ENCODE measurements at regions not wholly inside any gene's neighbourhood (a gene's known extent, or its start where the extent isn't known, plus 50 kb on each side); places are given as distances from the start of the nearest gene placed in this dataset.

GRCh38 chr10:29857843-29858701 is 201.3 kb downstream of the JCAD start:
- H3K4me3 Mint-ChIP-seq: no peak overlapping the region
- H3K4me1 ChIP-seq (ENCODE audit: insufficient read depth, low read length): no peaks in the 10 kb centered on the region
- no peaks in the 10 kb centered on the region for H3K23me2 ChIP-seq (ENCODE audit: insufficient read length, low read depth, low read length, poor library complexity, severe bottlenecking)
- peaks cover 7% of the 10 kb centered on the region in 2 experiments for H3K4me1 Mint-ChIP-seq
- WGBS (ENCODE audit: extremely low coverage, insufficient read length, low lambda C conversion rate): no CpG with 5 or more reads among the region's 11 CpGs
- no peak overlapping the region for H3T11ph ChIP-seq (ENCODE audit: low read length)
- H4K8ac ChIP-seq (replicated peaks; ENCODE audit: insufficient read length, low read depth, low read length): no peak overlapping the region
- no peak overlapping the region for H3K27ac ChIP-seq (ENCODE audit: insufficient read length, low read depth, low read length)
- no peak overlapping the region for H2BK120ac ChIP-seq (ENCODE audit: low read depth, low read length, poor library complexity, severe bottlenecking)
- H3K14ac ChIP-seq (ENCODE audit: insufficient read depth, low read length): no peak overlapping the region
- H3K56ac ChIP-seq (ENCODE audit: insufficient read length, low read depth, low read length): no peak overlapping the region
- H3K9me3 ChIP-seq (ENCODE audit: control insufficient read depth, low read depth, low read length): no peaks in the 10 kb centered on the region
- H3K9ac ChIP-seq (ENCODE audit: extremely low read depth, insufficient read length, low read length): no peak overlapping the region
- H2BK15ac ChIP-seq (ENCODE audit: low read depth, low read length): no peak overlapping the region
- H3K9me3 Mint-ChIP-seq: no peaks in the 10 kb centered on the region
- H4K20me1 ChIP-seq (ENCODE audit: control insufficient read depth, insufficient read depth, insufficient read length): no peaks in the 10 kb centered on the region
- H4K5ac ChIP-seq (ENCODE audit: insufficient read length, low read depth, low read length): no peak overlapping the region
- no peak overlapping the region for H2BK12ac ChIP-seq (ENCODE audit: insufficient read length, low read depth, low read length)
- no peaks in the 10 kb centered on the region for H3K27me3 ChIP-seq (ENCODE audit: insufficient read depth, low read length)
- no peaks in the 10 kb centered on the region for H3K36me3 Mint-ChIP-seq (ENCODE audit: insufficient read depth in 1 of 3, low read depth in 3 of 3)
- no peaks in the 10 kb centered on the region for H3K79me1 ChIP-seq (ENCODE audit: insufficient read depth, low read depth, low read length, poor library complexity, severe bottlenecking)
- H3K4me2 ChIP-seq (ENCODE audit: insufficient read depth, insufficient read length, low read length): no peak overlapping the region
- H4K91ac ChIP-seq (ENCODE audit: insufficient read length, low read depth, low read length): no peak overlapping the region
- H2BK5ac ChIP-seq (ENCODE audit: insufficient read length, low read length): no peak overlapping the region
- H3K23ac ChIP-seq (ENCODE audit: insufficient read length, low read depth, low read length): no peak overlapping the region
- H2AFZ ChIP-seq (ENCODE audit: low read length): no peak overlapping the region
- H3K27ac Mint-ChIP-seq: no peak overlapping the region
- H3K79me2 ChIP-seq (ENCODE audit: insufficient read depth, low read length): no peaks in the 10 kb centered on the region
- no peak overlapping the region for H3K18ac ChIP-seq (ENCODE audit: insufficient read length, low read depth, low read length)
- H3K4ac ChIP-seq (ENCODE audit: low read depth, low read length): no peak overlapping the region
- H2BK20ac ChIP-seq (ENCODE audit: low read depth, low read length, poor library complexity, severe bottlenecking): no peak overlapping the region
- TF ChIP-seq CTCF (conservative IDR thresholded peaks at IDR 0.05): peak; percentile 58
- no peaks in the 10 kb centered on the region for H3K27me3 Mint-ChIP-seq (ENCODE audit: low read depth)
- H2AK5ac ChIP-seq (ENCODE audit: insufficient read length, low read length): no peak overlapping the region
- DNase-seq: peak; percentile 55
